ENCODE measurements at regions not wholly inside any gene's neighbourhood (a gene's known extent, or its start where the extent isn't known, plus 50 kb on each side); places are given as distances from the start of the nearest gene placed in this dataset.

GRCh38 chr5:175037820-175038219 lies 313.4 kb downstream of the MSX2 start:
- Histone ChIP-seq H3K4me3 (no peak overlapping the region), H3K27me3 (no peaks in the 10 kb centered on the region), H3K9me3 (peaks cover 0 to 12% of the 10 kb centered on the region in 2 donors), H3K27ac (no peak overlapping the region), H3K36me3 (no peaks in the 10 kb centered on the region), H3K4me1 (no peaks in the 10 kb centered on the region)
- TF ChIP-seq, protein P1, sequence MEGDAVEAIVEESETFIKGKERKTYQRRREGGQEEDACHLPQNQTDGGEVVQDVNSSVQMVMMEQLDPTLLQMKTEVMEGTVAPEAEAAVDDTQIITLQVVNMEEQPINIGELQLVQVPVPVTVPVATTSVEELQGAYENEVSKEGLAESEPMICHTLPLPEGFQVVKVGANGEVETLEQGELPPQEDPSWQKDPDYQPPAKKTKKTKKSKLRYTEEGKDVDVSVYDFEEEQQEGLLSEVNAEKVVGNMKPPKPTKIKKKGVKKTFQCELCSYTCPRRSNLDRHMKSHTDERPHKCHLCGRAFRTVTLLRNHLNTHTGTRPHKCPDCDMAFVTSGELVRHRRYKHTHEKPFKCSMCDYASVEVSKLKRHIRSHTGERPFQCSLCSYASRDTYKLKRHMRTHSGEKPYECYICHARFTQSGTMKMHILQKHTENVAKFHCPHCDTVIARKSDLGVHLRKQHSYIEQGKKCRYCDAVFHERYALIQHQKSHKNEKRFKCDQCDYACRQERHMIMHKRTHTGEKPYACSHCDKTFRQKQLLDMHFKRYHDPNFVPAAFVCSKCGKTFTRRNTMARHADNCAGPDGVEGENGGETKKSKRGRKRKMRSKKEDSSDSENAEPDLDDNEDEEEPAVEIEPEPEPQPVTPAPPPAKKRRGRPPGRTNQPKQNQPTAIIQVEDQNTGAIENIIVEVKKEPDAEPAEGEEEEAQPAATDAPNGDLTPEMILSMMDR (IDR thresholded peaks at IDR 0.05): no peak
- no peak for ATAC-seq
- intact Hi-C loops (cut with DNase I): no loop called here
- no peak for DNase-seq

- H3K36me3 ChIP-seq: no peaks in the 10 kb centered on the region
- H3K27me3 ChIP-seq: no peaks in the 10 kb centered on the region
- no peak overlapping the region for H3K4me3 ChIP-seq
- intact Hi-C loops (cut with DNase I): no loop called here
- no peaks in the 10 kb centered on the region for H3K4me1 ChIP-seq
- no peak overlapping the region for H3K27ac ChIP-seq
- H3K9me3 ChIP-seq: peaks cover 0 to 12% of the 10 kb centered on the region in 2 donors
- TF ChIP-seq, protein P1 (IDR thresholded peaks at IDR 0.05): no peak
- DNase-seq: no peak
- no peak for ATAC-seq
Observed at GRCh38 chr5:175035882-175036533, 311.6 kb downstream of the MSX2 start.

GRCh38 chr5:175034924-175035323 lies 310.5 kb downstream of the MSX2 start:
- no peaks in the 10 kb centered on the region for H3K4me1 ChIP-seq
- H3K36me3 ChIP-seq: no peaks in the 10 kb centered on the region
- TF ChIP-seq, protein P1 (IDR thresholded peaks at IDR 0.05): no peak
- H3K9me3 ChIP-seq: peaks cover 0 to 12% of the 10 kb centered on the region in 2 donors
- H3K4me3 ChIP-seq: no peak overlapping the region
- ATAC-seq: no peak
- intact Hi-C loops (cut with DNase I): no loop called here
- no peak overlapping the region for H3K27ac ChIP-seq
- H3K27me3 ChIP-seq: no peaks in the 10 kb centered on the region
- DNase-seq: no peak

DNA sequence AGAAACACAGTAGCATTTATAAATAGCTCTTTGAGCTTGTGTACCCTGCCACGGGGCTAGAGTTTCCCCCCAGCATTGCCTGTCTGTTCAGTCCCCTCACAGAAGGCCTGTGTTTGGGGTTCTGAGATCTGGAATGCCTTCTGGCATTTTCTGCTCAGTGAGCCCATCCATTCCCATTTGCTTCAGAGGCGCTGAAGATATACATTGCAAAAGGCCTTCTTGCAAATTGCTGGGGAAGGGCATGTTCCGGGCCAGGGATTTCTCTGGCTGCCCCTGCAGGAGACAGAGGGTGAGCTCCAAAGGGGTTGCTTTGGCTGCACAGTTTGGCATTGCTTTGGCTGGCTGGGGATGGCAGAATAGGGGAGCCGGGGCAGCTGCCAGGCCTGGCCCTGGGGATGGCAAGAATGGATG lies 308.4 kb downstream of the MSX2 start:
- TF ChIP-seq, protein P1 (IDR thresholded peaks at IDR 0.05): no peak
- Histone ChIP-seq H3K27ac (no peak overlapping the region), H3K27me3 (no peaks in the 10 kb centered on the region), H3K4me3 (no peak overlapping the region), H3K36me3 (no peaks in the 10 kb centered on the region), H3K4me1 (no peaks in the 10 kb centered on the region), H3K9me3 (peaks cover 0 to 12% of the 10 kb centered on the region in 2 donors)
- intact Hi-C loops (cut with DNase I): no loop called here
- DNase-seq (no peak), ATAC-seq (no peak)

- Histone ChIP-seq H3K27ac (no peak overlapping the region), H3K27me3 (no peaks in the 10 kb centered on the region), H3K4me3 (no peak overlapping the region), H3K9me3 (peaks cover 0 to 12% of the 10 kb centered on the region in 2 donors), H3K36me3 (no peaks in the 10 kb centered on the region), H3K4me1 (no peaks in the 10 kb centered on the region)
- intact Hi-C loops (cut with DNase I): no loop called here
- DNase-seq: no peak
- no peak for ATAC-seq
- TF ChIP-seq, protein P1 (IDR thresholded peaks at IDR 0.05): no peak
Observed at GRCh38 chr5:175032013-175032412, 307.6 kb downstream of the MSX2 start.
